Adipocyte (in vitro differentiated cells): ENCODE measurements at regions not wholly inside any gene's neighbourhood (a gene's known extent, or its start where the extent isn't known, plus 50 kb on each side); places are given as distances from the start of the nearest gene placed in this dataset.
A peak's percentile ranks its signal among the peaks of the same experiment; 100 is the strongest.

Source experiments
- DNase-seq: peaks from one replicate; pipeline ENCODE4 v3.0.0-alpha.2; 2015; ENCODE audit warnings: low read depth
- H3K27me3 ChIP-seq: replicated peaks from 2 replicates; pipeline ENCODE4 v1.7.0; 2013; ENCODE audit warnings: mild to moderate bottlenecking, low read length, moderate library complexity; ENCODE audit not compliant: control insufficient read depth, insufficient read depth
- H3K36me3 ChIP-seq: 2 replicates; pipeline ENCODE4 v1.7.0; 2013; ENCODE audit warnings: low read length, mild to moderate bottlenecking, moderate library complexity; ENCODE audit not compliant: control insufficient read depth, insufficient read depth, severe bottlenecking
- H3K4me1 ChIP-seq: 2 replicates; pipeline ENCODE4 v1.7.0; 2013; ENCODE audit warnings: mild to moderate bottlenecking, low read length, moderate library complexity; ENCODE audit not compliant: control insufficient read depth, insufficient read depth
- H3K4me3 ChIP-seq: 2 replicates; pipeline ENCODE4 v1.7.0; 2013; ENCODE audit warnings: mild to moderate bottlenecking, low read length, moderate library complexity
- H3K9ac ChIP-seq: 2 replicates; pipeline ENCODE4 v1.7.0; 2013; ENCODE audit warnings: mild to moderate bottlenecking, low read length, moderate library complexity
- H3K9me3 ChIP-seq: 2 replicates; pipeline ENCODE4 v1.7.0; 2013; ENCODE audit warnings: mild to moderate bottlenecking, low read length, moderate library complexity; ENCODE audit not compliant: control insufficient read depth

GRCh38 chr13:74866101-74866500 lies 615.9 kb downstream of the TBC1D4 start:
- Histone ChIP-seq H3K36me3 (no peaks in the 10 kb centered on the region), H3K9ac (no peak overlapping the region), H3K9me3 (peaks cover 13% of the 10 kb centered on the region), H3K27me3 (no peaks in the 10 kb centered on the region), H3K4me3 (no peak overlapping the region), H3K4me1 (peaks cover 11% of the 10 kb centered on the region)
- DNase-seq, result peak; percentile 29

DNA sequence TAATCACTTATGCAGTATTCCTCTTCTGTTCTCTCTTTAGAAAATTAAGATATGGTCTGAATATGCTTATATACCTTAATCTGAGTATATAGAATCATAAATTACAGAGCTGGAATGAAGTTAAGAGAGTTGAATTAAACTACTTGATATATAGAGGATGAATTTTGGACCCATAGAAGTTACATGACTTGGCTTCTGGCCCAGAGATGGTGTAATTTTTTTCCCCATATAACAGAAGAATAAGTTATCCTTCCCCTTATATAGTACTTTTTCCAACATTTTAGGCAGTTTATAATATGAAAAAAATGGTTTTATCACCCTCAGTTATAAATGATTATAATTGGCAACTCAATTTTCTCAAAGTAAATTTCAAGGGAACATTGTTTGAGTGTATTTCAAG lies 616.3 kb downstream of the TBC1D4 start:
- no peak overlapping the region for H3K9ac ChIP-seq
- no peaks in the 10 kb centered on the region for H3K36me3 ChIP-seq
- peaks cover 13% of the 10 kb centered on the region for H3K9me3 ChIP-seq
- peaks cover 11% of the 10 kb centered on the region for H3K4me1 ChIP-seq
- DNase-seq, result no peak
- H3K27me3 ChIP-seq, result no peaks in the 10 kb centered on the region
- H3K4me3 ChIP-seq, result no peak overlapping the region

GRCh38 chr13:74860789-74861188 lies 621.2 kb downstream of the TBC1D4 start:
- H3K27me3 ChIP-seq, result no peaks in the 10 kb centered on the region
- no peak overlapping the region for H3K4me3 ChIP-seq
- no peak for DNase-seq
- H3K9ac ChIP-seq, result no peak overlapping the region
- H3K36me3 ChIP-seq, result no peaks in the 10 kb centered on the region
- peaks cover 3% of the 10 kb centered on the region for H3K9me3 ChIP-seq
- H3K4me1 ChIP-seq, result no peaks in the 10 kb centered on the region

DNA sequence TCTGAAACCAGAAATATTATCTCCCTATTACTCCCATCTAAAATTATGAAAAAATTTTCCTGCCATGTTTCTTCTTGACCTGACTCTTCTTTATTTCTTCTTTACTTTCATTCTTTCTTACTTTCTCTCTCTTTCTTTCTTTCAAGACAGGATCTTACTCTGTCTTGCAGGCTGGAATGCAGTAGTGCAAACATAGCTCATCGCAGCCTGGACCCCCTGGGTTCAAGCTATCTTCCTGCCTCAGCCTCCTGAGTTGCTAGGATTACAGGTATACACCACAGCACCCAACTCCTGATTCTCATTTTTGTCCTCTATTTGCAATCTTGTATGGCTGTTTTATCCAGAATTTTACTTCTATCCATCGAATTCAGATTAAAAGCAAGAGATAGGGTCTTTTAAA lies 631.1 kb downstream of the TBC1D4 start:
- no peaks in the 10 kb centered on the region for H3K27me3 ChIP-seq
- no peak overlapping the region for H3K9ac ChIP-seq
- DNase-seq, result no peak
- H3K4me1 ChIP-seq, result no peaks in the 10 kb centered on the region
- no peaks in the 10 kb centered on the region for H3K36me3 ChIP-seq
- no peak overlapping the region for H3K4me3 ChIP-seq
- no peaks in the 10 kb centered on the region for H3K9me3 ChIP-seq

GRCh38 chr13:74847966-74848365 lies 634.0 kb downstream of the TBC1D4 start:
- Histone ChIP-seq H3K36me3 (no peaks in the 10 kb centered on the region), H3K9ac (no peak overlapping the region), H3K4me1 (no peaks in the 10 kb centered on the region), H3K27me3 (no peaks in the 10 kb centered on the region), H3K9me3 (no peaks in the 10 kb centered on the region), H3K4me3 (no peak overlapping the region)
- no peak for DNase-seq

GRCh38 chr13:74845806-74846205 lies 636.2 kb downstream of the TBC1D4 start:
- DNase-seq, result no peak
- Histone ChIP-seq H3K27me3 (no peaks in the 10 kb centered on the region), H3K4me1 (no peaks in the 10 kb centered on the region), H3K9ac (no peak overlapping the region), H3K36me3 (no peaks in the 10 kb centered on the region), H3K9me3 (no peaks in the 10 kb centered on the region), H3K4me3 (no peak overlapping the region)

GRCh38 chr13:74841651-74842050 lies 640.3 kb downstream of the TBC1D4 start:
- H3K27me3 ChIP-seq, result no peaks in the 10 kb centered on the region
- no peaks in the 10 kb centered on the region for H3K9me3 ChIP-seq
- peaks cover 4% of the 10 kb centered on the region for H3K4me1 ChIP-seq
- H3K36me3 ChIP-seq, result no peaks in the 10 kb centered on the region
- no peak for DNase-seq
- H3K9ac ChIP-seq, result no peak overlapping the region
- H3K4me3 ChIP-seq, result no peak overlapping the region

GRCh38 chr13:74841123-74841522 lies 640.8 kb downstream of the TBC1D4 start:
- Histone ChIP-seq H3K4me1 (peaks cover 4% of the 10 kb centered on the region), H3K36me3 (no peaks in the 10 kb centered on the region), H3K4me3 (no peak overlapping the region), H3K9me3 (no peaks in the 10 kb centered on the region), H3K9ac (no peak overlapping the region), H3K27me3 (no peaks in the 10 kb centered on the region)
- DNase-seq, result no peak

DNA sequence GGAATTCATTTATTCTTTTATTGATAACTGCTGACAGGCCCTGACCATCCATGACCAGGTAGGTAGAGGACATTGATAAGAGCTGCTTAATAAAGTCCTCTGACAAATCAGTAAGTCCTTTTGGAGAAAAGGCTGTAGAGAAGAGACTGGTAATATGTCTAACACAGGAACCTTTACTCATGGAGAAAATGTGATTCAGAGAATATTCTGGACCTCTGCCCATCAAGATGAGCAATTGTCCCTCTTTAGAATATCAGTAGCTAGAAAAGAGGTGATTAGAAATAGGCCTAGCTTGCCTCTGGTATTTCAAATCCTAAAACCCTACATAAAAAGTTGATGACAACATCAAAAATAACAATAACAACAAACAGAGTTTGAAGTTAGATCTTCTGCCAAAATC lies 642.3 kb downstream of the TBC1D4 start:
- no peak for DNase-seq
- Histone ChIP-seq H3K4me1 (peaks cover 4% of the 10 kb centered on the region), H3K9ac (no peak overlapping the region), H3K36me3 (no peaks in the 10 kb centered on the region), H3K27me3 (no peaks in the 10 kb centered on the region), H3K4me3 (no peak overlapping the region), H3K9me3 (no peaks in the 10 kb centered on the region)

DNA sequence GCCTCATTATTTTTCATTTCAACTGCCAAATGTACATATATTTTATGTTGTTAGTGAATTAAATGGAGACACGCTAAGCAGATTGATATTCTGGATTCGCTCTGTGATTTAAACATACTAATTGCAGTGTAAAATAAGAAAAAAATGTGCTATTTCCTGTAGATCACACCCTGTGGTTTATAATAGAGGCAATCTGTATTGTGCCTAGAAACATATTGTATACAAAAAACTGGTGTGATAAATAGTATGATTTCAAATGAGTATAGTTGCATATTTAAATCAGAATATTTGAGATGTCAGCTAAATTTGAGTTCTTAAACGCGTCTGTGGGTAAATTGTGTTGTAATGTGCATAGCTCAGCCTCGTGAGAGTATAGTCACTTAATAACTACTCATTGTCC lies 643.9 kb downstream of the TBC1D4 start:
- Histone ChIP-seq H3K4me3 (no peak overlapping the region), H3K9ac (no peak overlapping the region), H3K4me1 (peaks cover 4% of the 10 kb centered on the region), H3K9me3 (no peaks in the 10 kb centered on the region), H3K36me3 (no peaks in the 10 kb centered on the region), H3K27me3 (no peaks in the 10 kb centered on the region)
- no peak for DNase-seq

- Histone ChIP-seq H3K36me3 (no peaks in the 10 kb centered on the region), H3K9me3 (no peaks in the 10 kb centered on the region), H3K4me3 (no peak overlapping the region), H3K4me1 (peaks cover 9% of the 10 kb centered on the region), H3K27me3 (no peaks in the 10 kb centered on the region), H3K9ac (no peak overlapping the region)
- no peak for DNase-seq
These were observed 645.3 kb downstream of the TBC1D4 start for GRCh38 chr13:74836628-74837027.

DNA sequence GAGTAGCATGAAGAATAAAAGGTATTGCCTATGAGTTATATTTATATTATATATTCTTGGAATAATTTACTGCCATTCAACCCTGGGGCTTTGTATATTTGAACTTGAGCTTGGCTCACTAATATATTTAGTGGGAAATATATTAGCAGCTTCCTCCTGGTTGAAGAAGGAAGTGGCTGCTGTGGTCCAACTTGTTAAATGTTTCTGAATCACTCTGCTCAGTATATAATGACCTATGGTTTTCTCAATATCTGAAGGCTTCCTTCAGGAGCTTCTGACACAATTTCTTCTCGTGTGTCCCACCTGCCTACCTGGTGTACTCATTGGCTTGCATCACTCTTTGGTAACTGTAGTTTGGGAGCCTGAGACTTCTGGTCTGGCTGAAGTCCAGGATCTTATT lies 646.4 kb downstream of the TBC1D4 start:
- H3K9me3 ChIP-seq, result no peaks in the 10 kb centered on the region
- no peak for DNase-seq
- H3K27me3 ChIP-seq, result no peaks in the 10 kb centered on the region
- no peak overlapping the region for H3K9ac ChIP-seq
- H3K36me3 ChIP-seq, result no peaks in the 10 kb centered on the region
- no peak overlapping the region for H3K4me3 ChIP-seq
- peaks cover 9% of the 10 kb centered on the region for H3K4me1 ChIP-seq
